H1 (cell line): ENCODE measurements at regions not wholly inside any gene's neighbourhood (a gene's known extent, or its start where the extent isn't known, plus 50 kb on each side); places are given as distances from the start of the nearest gene placed in this dataset.

Source experiments
- CBX5 ChIP-seq: fragments of 300-800, 300-1000 bp; sonication (generic); IDR thresholded peaks from 2 replicates; pipeline ENCODE4 v1.7.1; 2016; ENCODE audit warnings: antibody characterized with exemption, low read length, low read depth
- CHD7 ChIP-seq: fragments of 300-600 bp; sonication (generic); IDR thresholded peaks from 2 replicates; pipeline ENCODE4 v1.7.1; 2012; ENCODE audit warnings: low read length, moderate library complexity, mild to moderate bottlenecking, inconsistent platforms; ENCODE audit not compliant: insufficient replicate concordance
- EZH2 ChIP-seq: fragments of 200-600 bp; sonication (generic); IDR thresholded peaks from 2 replicates; pipeline ENCODE4 v1.7.1; 2012; ENCODE audit warnings: low read depth, mild to moderate bottlenecking, moderate library complexity, low read length, inconsistent platforms; ENCODE audit not compliant: severe bottlenecking
- TEAD4 ChIP-seq: IDR thresholded peaks from 2 replicates; pipeline ENCODE4 v1.6.1; 2012; ENCODE audit warnings: low read depth, low read length, inconsistent platforms, mixed read lengths

- TF ChIP-seq CHD7 = no peak
- TF ChIP-seq TEAD4 = no peak
- no peak for TF ChIP-seq CBX5
- no peak for TF ChIP-seq EZH2
Observed at GRCh38 chr16:63372815-63373214, 1336.6 kb upstream of the CDH8 start (continued).
